ENCODE measurements at regions not wholly inside any gene's neighbourhood (a gene's known extent, or its start where the extent isn't known, plus 50 kb on each side); places are given as distances from the start of the nearest gene placed in this dataset.
"Not testable (repeated sequence)": the region's sequence is repeated elsewhere in the genome, so short reads cannot be mapped to it uniquely, and the experiment has no call there.

DNA sequence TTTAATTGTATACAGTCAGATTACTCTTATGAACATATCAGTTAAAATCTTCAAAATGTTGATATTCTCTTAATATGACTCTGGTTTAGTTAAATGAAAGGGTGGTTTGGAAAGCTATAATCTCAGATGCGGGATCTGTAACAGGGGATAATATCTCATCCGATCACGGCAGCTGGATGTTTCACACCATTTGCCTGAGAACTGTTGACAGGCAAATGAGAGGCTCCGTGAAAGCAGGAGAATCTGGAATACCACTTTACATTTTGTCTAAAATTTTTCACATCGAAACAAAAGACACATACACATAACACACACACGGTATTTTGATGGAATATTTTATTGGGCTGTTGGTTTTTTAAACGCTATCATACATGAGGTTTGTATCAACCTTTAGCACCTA is 518.6 kb upstream of the SLC39A10 start:
- no peak for DNase-seq

DNA sequence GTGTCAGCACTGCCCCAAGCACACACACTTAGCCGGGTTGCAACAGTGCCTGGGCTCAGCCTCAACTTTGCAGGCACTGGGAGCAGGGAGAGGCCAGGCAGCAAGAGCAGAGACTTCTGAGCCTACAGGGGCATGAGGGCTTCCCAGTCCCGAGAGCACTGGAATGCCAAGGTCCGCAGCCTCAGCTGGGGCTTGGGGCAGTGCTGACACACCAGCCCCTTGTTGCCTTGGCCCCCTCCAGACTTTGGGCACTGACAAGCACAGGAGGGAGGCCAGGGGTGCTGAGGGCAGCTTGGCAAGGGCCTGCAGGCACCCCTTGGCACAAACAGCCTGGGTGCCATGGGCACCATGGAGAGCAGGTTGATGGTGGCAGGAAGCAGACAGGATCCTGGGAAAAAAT is 531.1 kb upstream of the SLC39A10 start:
- DNase-seq, result not testable (repeated sequence)

DNA sequence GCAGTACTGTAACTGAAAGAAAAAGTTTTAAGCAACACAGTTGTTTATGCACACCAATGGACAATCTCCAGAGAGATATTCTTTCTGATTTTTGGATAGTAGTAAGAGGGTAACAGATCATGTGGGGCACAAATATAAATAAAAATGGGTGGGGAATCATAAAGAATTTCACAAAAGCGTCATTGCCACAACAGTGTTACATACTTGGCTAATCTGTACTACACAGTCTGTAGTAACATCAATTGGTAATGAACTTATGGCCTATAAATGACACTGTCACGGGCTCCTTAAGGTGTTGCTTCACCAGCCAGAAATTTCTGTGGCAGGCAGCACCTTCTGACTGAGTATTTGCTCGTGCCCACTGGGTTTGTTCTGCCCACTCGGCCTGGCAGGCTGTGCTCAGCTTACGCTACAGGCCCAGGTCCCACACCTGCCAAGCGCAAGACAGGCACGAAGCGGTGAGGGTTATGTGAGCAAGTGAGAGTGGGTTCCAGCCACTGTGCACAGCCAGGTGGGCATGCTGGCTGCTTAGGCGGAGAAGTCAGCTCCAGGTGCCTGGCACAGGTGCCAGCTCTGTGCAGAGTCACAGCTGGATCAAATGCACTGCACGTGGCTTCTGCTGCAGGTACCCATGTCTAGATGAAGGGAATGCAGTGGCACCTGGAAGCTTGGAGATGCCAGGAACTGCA is 532.5 kb upstream of the SLC39A10 start:
- DNase-seq, result no peak

DNA sequence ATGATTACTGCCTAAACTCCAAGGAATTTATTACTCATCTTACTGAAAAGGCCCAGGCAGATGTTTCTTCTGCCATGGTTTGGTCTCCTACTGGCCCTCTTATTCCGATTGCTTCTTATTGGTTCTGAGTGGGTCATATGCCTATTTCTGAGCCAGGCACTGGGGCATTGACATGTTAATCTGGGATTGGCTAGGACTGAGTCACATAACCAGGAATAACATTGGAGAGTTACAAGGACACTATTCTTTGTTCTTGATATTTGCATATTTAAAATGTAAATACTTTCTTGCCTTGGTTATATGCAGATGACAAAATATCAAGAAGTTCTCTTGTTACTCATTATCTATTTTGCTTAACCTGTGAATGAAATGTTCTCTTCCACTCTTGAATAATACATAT is 534.4 kb upstream of the SLC39A10 start:
- DNase-seq, result no peak

DNA sequence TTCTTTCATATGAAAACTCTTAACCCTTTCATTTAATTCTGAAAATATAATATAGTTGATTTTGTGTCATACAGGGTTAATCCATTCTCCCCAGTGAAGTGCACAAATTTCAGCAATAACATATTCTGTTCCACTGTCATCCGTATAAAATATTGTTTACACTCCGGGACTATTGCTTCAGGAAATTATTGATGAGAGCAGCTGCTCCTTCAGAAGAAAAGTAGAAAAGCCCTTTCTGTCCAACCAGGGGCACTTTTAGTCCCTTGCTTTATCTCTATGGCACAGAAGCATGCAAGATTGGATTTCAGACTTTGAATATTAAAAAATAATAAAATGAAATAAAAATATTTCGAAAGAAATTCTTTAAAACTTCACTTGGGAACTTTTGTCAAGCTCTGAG is 535.7 kb upstream of the SLC39A10 start:
- no peak for DNase-seq

DNA sequence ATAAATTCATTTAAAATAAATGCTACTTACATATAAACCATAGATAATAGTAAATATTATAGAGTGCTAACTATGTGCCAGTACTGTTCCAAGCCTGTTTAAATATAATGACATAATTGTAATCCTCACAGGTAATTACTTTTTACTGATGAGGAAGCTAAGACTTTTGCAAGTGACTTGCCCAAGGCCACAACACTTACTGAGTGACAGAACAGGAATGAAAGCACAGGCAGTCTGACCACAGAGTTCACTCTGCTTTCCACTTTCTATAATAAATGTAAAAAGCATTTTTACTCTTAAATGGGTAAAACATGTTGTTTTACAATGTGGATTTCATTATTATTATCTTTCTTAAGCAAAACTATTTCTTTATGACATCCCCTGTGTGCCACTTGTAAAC is 537.8 kb upstream of the SLC39A10 start:
- DNase-seq, result no peak

DNA sequence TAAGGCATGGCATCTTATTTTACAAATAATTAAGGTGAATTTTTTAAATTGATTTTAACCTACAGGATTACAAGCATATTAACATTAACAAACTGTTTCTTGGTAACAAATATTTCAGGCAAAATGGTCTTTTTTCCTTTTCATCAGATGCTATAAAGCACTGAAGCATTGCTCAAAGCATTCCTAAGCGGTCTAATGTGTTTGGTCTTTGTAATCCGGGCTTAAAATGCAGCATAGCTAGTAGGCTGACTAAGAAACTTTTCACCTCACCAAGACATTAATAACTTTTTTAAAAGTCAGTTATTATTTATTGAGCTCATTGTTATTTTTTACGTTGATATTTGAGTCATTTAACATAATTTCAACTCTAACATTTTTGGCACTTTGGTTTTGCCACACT is 538.8 kb upstream of the SLC39A10 start:
- no peak for DNase-seq

DNA sequence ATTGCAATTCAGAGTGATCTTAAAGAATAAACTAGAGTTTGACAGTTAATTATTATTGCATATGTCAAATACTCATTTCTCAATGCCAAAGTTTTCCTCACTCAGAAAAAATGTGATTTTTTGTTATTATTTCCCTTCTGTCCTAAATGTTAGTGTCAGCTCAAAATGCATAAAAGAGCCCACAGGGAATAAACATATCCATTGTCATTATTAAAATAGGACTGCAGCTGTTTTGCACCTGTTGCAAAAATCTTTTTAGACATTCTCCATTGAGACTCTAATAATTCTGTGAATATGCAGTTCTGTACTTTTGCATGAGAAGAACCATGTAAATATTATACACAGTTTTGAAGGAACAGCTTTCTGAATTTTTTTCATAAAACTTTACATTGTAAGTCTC is 540.0 kb upstream of the SLC39A10 start:
- no peak for DNase-seq

DNA sequence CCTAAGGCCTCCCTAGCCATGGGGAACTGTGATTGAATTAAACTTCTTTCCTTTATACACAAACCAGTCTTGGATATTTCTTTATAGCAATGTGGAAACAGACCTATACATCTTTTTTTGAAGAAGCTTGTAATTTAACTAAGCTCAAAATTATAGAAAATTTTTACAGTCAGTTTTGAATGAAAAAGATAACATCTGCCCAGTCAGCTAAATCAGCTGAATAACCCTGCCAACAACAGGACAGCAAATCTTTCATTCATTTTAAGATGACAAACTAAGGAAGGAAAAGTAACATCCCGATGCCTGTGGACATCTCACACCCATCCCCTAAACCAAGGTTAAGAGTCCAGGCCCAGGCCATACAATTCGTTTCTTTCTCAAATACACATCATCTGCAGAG is 541.3 kb upstream of the SLC39A10 start:
- DNase-seq, result no peak

DNA sequence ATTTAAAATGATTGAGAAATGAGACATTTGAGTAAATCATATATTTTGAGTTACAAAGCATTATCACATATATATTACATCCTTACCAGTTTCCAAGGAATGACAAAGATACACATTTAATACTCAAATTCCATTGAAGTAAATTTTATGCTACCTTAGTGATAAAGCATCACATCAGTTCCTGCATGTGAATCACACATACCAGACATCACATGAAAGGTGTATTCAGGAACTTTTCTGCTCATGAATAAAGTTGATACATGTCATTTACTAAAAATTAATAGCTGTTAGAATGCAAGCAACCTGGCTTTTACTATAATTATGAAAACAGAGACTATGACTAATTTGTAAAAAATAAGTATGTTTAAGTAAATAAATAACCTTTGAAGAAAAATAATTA is 548.8 kb upstream of the SLC39A10 start:
- no peak for DNase-seq

DNA sequence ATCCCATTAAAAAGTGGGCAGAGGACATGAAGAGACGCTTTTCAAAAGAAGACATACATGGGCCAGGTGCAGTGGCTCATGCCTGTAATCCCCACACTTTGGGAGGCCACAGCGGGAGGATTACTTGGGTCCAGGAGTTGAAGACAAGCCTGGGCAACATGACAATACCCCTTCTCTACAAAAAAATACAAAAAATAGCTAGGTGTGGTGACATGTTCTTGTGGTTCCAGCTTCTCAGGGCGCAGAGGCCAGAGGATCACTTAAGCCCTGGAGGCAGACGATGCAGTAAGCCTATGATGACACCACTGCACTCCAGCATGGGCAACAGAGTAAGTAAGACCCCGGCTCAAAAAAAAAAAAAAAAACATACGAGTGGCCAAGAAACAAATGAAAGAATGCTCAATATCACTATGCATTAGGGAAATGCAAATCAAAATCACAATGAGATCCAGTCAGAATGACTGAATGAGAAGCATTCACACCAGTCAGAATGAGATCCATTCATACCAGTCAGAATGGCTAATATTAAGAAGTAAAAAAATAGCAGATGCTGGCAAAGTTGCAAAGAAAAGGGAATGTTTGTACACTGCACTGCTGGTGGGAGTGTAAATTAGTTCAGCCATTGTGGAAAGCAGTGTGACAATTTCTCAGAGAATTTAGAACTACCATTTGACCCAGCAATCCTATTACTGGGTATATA is 550.2 kb upstream of the SLC39A10 start:
- DNase-seq, result no peak

DNA sequence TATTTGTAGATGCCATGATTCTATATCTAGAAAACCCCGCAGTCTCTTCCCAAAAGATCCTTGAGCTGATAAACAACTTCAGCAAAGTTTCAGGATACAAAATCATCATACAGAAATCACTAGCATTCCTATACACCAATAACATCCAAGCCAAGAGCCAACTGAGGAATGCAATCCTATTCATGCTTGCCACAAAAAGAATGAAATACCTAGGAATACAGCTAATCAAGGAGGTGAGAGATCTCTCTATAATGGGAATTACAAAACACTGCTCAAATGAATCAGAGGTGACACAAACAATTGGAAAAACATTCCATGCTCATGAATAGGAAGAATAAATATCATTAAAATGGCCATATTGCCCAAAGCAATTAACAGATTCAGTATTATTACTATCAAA is 551.4 kb upstream of the SLC39A10 start:
- DNase-seq, result no peak

DNA sequence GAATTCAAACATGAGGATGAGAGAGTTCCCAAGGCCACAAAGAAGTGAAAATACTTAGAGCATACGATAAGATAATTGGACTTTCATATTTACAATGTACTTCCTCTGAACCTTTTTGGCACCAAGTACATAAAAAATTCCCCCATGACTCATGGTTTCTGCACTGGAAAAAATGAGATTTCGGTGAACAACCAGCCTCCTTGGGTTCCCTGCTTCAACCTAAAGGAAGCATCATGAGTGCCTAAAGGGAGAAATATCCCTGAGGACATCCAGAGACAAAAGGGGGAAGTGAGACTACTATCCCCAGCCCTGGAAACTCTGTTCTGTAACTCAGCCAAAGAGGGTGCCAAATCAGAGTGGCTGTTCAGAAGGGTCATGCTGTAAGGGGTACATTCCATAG is 562.7 kb upstream of the SLC39A10 start:
- DNase-seq, result no peak

DNA sequence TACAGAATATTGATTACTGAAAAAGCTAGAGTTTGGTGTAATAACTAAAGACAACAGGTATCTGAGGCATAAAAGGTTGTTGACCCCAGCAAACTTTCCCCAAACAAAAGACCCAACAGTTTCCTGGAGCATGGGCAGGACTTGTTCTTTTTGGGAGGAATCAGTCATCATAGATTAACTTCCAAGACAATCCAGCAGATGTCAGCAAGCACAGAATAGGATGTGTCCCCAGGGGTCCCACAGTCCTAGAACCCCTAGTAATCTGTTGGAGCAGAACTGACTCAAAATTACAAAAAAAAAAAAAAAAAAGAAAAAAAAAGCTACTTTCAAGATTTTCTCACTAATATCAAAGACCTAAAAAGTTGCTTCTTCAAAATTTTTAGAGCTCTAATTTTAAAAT is 564.7 kb upstream of the SLC39A10 start:
- no peak for DNase-seq

DNA sequence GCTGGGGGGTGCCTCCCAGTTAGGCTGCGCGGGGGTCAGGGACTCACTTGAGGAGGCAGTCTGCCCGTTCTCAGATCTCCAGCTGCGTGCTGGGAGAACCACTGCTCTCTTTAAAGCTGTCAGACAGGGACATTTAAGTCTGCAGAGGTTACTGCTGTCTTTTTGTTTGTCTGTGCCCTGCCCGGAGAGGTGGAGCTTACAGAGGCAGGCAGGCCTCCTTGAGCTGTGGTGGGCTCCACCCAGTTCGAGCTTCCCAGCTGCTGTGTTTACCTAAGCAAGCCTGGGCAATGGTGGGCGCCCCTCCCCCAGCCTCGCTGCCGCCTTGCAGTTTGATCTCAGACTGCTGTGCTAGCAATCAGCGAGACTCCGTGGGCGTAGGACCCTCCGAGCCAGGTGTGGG is 584.2 kb upstream of the SLC39A10 start:
- DNase-seq, result not testable (repeated sequence)

DNA sequence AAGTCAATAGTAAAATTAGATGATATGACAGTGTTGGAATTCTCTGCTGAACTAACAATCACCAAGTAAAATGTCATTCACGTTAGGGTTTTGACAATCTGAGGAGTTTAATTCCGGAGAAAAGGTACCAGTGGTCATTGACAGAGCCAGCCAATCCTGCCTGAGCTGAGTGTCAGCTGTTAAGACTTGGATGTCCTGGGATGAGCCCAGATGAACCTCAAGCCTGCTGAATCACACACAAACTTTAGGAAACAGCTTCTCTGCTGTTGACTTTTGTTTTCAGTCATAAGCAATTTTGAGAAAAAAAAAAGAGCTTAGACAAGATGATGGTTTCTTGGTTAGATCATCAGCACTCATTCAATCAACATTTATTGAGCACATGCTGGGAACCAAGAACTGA is 600.0 kb upstream of the SLC39A10 start:
- DNase-seq, result no peak

DNA sequence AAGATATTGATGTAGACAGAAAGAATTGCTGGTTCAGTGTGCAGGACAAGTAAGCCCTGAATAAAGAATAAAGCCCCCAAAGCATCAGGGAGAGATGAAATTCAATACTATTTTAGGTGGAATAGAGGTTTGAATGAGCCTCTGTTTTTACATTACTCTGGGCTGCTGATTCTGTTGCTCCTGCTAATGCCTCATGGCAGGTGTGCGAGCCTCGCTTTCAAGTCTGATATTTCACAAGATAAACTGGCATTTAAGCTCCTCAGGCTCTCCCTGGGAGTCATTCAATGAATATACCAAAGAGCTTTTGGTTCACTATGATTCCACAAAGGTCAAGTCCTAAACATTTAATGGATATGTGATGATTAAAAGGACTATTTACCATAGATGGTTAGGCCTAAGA is 601.0 kb upstream of the SLC39A10 start:
- no peak for DNase-seq

DNA sequence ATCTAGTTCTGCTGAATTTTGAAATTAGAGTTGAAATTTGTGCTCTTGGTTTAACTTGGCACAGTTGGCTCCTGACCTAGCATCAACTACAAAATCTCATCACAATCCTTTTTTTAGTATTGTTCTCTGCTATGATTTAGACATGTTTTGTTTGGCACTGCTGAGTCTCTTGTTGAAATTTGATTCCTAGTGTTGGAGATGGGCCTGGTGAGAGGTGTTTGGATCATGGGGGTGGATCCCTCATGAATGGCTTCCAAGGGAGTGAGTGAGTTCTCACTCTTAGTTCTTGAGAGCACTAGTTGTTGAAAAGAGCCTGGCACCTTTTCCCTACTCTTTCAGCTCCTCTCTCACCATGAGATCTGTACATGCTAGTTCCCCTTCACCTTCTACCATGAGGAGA is 605.6 kb upstream of the SLC39A10 start:
- no peak for DNase-seq

DNA sequence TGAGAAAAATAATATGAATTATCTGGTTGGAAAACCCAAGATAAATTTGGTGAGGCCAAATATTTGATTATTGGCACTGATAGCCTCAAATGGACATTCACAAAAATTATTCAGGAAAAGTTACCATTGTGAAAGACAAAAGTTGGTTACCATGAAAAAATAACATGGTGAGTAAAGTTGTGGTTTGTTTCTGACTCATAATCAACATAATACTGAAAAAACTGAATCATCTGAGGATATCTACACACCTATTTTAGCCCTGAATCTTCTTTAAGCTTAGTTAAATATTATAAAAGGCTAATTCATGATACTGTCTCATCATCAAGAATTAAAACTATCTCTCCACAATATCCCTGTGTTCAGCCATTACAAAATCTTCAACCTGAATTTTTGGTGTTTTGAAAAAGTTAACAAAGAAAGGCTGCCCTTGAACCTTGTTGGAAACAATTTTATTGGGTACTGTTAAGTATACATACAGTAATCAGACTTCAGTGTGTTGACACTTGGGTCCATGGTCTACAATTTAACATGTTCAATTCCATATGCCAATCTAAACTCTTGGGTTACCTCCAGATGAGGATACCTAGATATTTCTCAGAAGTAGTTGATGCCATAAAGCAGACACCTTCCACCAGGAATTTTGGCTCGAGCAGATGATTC is 607.5 kb upstream of the SLC39A10 start:
- no peak for DNase-seq

DNA sequence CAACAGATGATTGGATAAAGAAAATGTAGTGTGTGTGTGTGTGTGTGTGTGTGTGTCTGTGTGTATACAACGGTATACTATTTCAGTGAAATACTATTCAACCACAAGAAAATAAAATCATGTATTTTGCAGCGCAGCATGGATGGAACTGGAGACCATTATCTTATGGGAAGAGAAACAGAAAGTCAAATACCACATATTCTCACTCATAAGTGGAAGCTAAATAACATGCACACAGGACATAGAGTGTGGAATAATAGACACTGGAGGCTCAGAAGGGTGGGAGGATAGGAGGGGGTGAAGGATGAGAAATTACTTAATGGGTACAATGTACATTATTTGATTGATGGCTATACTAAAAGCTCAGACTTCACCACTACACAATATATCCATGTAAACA is 609.1 kb upstream of the SLC39A10 start:
- no peak for DNase-seq

DNA sequence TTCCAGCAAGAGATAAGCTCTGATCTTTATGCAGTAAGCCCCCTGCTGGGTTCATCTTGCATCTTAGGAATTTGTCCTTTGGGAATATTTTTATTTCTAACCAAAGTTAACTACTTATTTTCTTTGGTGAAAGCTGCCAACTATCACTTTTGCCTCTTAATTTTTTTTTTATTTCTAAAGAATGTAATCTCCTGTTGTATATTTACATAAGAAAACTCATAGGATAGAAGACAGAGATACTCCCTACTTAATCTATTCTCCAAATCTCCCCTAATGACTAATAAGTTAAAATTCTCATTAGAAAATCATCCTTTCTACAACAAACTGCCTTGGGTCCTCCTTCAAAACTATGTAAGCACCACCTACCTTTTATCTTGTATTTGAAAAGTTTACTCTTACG is 612.2 kb upstream of the SLC39A10 start:
- DNase-seq, result no peak

DNA sequence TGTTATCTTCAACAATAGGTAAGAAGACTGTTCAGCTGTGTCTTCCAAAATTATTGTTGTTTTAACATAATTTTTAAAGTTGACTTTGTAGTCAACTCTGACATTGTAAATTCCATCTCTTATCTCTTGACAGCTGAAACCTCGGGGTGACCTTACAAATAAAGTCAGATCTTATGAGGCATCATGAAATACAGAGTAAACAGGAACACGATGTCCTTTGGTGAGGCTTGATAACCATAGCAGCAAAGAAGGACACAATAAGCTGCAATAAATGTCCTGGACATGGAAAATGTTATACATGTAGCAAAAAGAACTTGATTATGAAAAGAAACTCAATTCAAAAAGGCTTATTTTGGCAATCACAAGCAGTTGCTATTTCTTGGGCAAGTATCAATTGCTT is 618.9 kb upstream of the SLC39A10 start:
- no peak for DNase-seq

DNA sequence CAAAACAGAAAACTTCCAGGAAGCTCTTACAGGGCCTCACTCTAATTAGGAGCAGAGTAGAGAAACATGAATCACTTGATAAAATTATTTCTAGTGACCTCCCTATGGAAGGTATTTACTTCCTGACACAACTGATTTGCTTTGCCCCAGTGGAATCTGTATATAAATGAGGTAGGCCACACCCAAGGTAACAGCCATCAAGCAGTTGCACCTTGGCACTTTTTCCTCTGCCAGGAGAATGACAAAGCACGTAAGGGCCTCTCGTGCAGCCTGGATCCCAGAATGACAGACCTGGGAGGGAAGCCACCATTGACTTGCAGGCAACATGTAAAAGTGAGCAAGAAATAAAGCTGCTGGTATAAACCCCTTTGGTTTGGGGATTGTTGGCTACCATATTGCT is 620.0 kb upstream of the SLC39A10 start:
- no peak for DNase-seq

DNA sequence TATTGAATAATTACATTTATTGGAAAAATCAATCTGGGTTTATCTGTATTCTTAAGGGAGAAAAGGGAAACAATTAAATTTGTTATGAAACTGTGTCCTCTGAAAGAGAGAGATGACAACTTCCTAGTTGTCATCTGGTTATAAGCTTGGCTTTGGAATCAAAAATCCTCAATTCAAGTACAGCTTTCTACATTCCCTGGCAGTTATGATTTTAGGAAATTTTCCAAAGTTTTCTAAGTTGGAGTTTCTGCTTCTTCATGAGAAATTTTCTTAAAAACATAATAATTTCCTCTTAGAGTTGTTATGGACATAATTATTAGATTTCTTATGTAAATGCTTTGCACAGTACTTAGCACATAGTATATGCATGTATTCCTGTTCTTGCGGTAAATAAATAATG is 625.6 kb upstream of the SLC39A10 start:
- DNase-seq, result no peak
